ENCODE measurements at regions not wholly inside any gene's neighbourhood (a gene's known extent, or its start where the extent isn't known, plus 50 kb on each side); places are given as distances from the start of the nearest gene placed in this dataset.
"Not testable (repeated sequence)": the region's sequence is repeated elsewhere in the genome, so short reads cannot be mapped to it uniquely, and the experiment has no call there.

GRCh38 chr2:201946746-201947145 lies 86.9 kb upstream of the FZD7 start:
- not testable (repeated sequence) for DNase-seq

GRCh38 chr2:201947287-201947686 lies 86.4 kb upstream of the FZD7 start:
- no peak for DNase-seq

GRCh38 chr2:201949181-201949926 lies 84.3 kb upstream of the FZD7 start:
- no peak for DNase-seq

- no peak for DNase-seq
These were observed 83.8 kb upstream of the FZD7 start for GRCh38 chr2:201949927-201950246.

GRCh38 chr2:201950606-201951005 lies 83.0 kb upstream of the FZD7 start:
- no peak for DNase-seq

- no peak for DNase-seq
These were observed 81.5 kb upstream of the FZD7 start for GRCh38 chr2:201952187-201952586.

- DNase-seq, result no peak
These were observed 80.3 kb upstream of the FZD7 start for GRCh38 chr2:201953396-201953795.

- DNase-seq, result no peak
These were observed 79.8 kb upstream of the FZD7 start for GRCh38 chr2:201953880-201954279.

GRCh38 chr2:201955231-201955630 lies 78.4 kb upstream of the FZD7 start:
- no peak for DNase-seq

- no peak for DNase-seq
These were observed 77.9 kb upstream of the FZD7 start for GRCh38 chr2:201955702-201956141.

GRCh38 chr2:201956361-201956760 lies 77.3 kb upstream of the FZD7 start:
- DNase-seq, result no peak

- DNase-seq, result no peak
These were observed 76.6 kb upstream of the FZD7 start for GRCh38 chr2:201957091-201957490.

- DNase-seq, result peak; percentile 21
These were observed 74.5 kb upstream of the FZD7 start for GRCh38 chr2:201959198-201959597.

- DNase-seq, result no peak
These were observed 74.0 kb upstream of the FZD7 start for GRCh38 chr2:201959626-201960025.

- DNase-seq, result no peak
These were observed 73.3 kb upstream of the FZD7 start for GRCh38 chr2:201960305-201960704.

- DNase-seq, result no peak
These were observed 72.3 kb upstream of the FZD7 start for GRCh38 chr2:201961401-201961800.

GRCh38 chr2:201962774-201963562 lies 70.7 kb upstream of the FZD7 start:
- DNase-seq, result no peak

GRCh38 chr2:201964011-201964410 lies 69.6 kb upstream of the FZD7 start:
- no peak for DNase-seq

GRCh38 chr2:201964631-201965206 lies 68.9 kb upstream of the FZD7 start:
- DNase-seq, result peak; percentile 44

GRCh38 chr2:201965550-201965949 lies 68.1 kb upstream of the FZD7 start:
- peak; percentile 35 for DNase-seq

GRCh38 chr2:201966691-201967438 lies 66.8 kb upstream of the FZD7 start:
- DNase-seq, result no peak

- DNase-seq, result no peak
These were observed 65.6 kb upstream of the FZD7 start for GRCh38 chr2:201968050-201968449.

- no peak for DNase-seq
These were observed 65.2 kb upstream of the FZD7 start for GRCh38 chr2:201968476-201968875.
